Ovary (tissue), 3 donors: ENCODE measurements at regions not wholly inside any gene's neighbourhood (a gene's known extent, or its start where the extent isn't known, plus 50 kb on each side); places are given as distances from the start of the nearest gene placed in this dataset.

Source experiments
- CTCF ChIP-seq, 3 donors: fragments of 450-650 bp in 2 of 3; fragments of 200-600 bp in 1 of 3; IDR thresholded peaks; one replicate each; pipeline versions ENCODE4 v1.5.1 to v1.8.0; 2016 to 2022; ENCODE audit warnings: antibody characterized with exemption in 3 of 3, mild to moderate bottlenecking in 1 of 3
- EP300 ChIP-seq: sonication (generic); formaldehyde crosslinking; IDR thresholded peaks from one replicate; pipeline ENCODE4 v1.6.1; 2017; ENCODE audit warnings: antibody characterized with exemption
- POLR2A ChIP-seq: fragments of 450-650 bp; IDR thresholded peaks from one replicate; pipeline ENCODE4 v1.6.1; 2017; ENCODE audit warnings: antibody characterized with exemption, mild to moderate bottlenecking, moderate library complexity
- donor health status: DM: no; HTN: no; CAD: no.

- TF ChIP-seq CTCF (IDR thresholded peaks at IDR 0.05) (no peak), EP300 (no peak), POLR2A (no peak)
Measured at GRCh38 chr6:167407239-167408064, 82.6 kb downstream of the TTLL2 start.
